H7 (cell line): ENCODE measurements at regions not wholly inside any gene's neighbourhood (a gene's known extent, or its start where the extent isn't known, plus 50 kb on each side); places are given as distances from the start of the nearest gene placed in this dataset.

Source experiments
- DNase-seq: peaks from one replicate; pipeline ENCODE4 v3.0.0; 2012
- H3K27me3 ChIP-seq: 2 replicates; pipeline ENCODE4 v1.6.0; 2011; ENCODE audit warnings: mild to moderate bottlenecking, low read length; ENCODE audit not compliant: control insufficient read depth, insufficient read depth
- H3K36me3 ChIP-seq: replicated peaks from 2 replicates; pipeline ENCODE4 v1.5.1; 2011; ENCODE audit warnings: low read length; ENCODE audit not compliant: control insufficient read depth, insufficient read depth
- H3K4me3 ChIP-seq: 2 replicates; pipeline ENCODE4 v1.5.1; 2011; ENCODE audit warnings: low read depth, mild to moderate bottlenecking, control low read depth, low read length, moderate library complexity; ENCODE audit not compliant: insufficient read depth

- Histone ChIP-seq H3K36me3 (no peaks in the 10 kb centered on the region), H3K4me3 (no peak overlapping the region), H3K27me3 (no peaks in the 10 kb centered on the region)
- no peak for DNase-seq
Measured at GRCh38 chr17:34114174-34114573, 140.9 kb upstream of the CCL2 start.

- no peak overlapping the region for H3K4me3 ChIP-seq
Measured at GRCh38 chr17:34116306-34116705, 138.8 kb upstream of the CCL2 start.

DNA sequence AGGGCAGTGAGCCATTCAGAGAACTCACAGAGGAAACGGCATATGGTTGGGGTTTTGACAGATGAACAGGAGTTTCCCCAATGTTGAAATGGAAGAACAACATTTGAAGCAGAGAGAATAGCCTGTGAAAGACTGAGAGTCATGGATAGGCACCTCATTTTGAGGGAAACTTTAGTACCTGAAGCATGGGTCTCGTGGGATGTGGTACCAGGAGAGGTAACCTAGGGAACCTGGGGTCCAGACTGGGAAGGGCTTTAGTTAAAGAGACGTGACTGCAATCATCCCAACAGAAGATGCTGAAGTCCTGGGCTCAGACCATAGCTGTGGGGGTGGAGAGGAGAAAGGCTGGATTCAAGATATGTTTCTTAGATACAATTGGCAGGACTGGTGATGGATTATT is 137.8 kb upstream of the CCL2 start:
- Histone ChIP-seq H3K4me3 (no peak overlapping the region), H3K36me3 (no peaks in the 10 kb centered on the region), H3K27me3 (no peaks in the 10 kb centered on the region)
- no peak for DNase-seq

More at GRCh38 chr17:34116306-34116705, 138.8 kb upstream of the CCL2 start:
- H3K27me3 ChIP-seq = no peaks in the 10 kb centered on the region
- no peaks in the 10 kb centered on the region for H3K36me3 ChIP-seq
- no peak for DNase-seq

GRCh38 chr17:34117811-34118210 is 137.3 kb upstream of the CCL2 start:
- DNase-seq = no peak
- Histone ChIP-seq H3K27me3 (no peaks in the 10 kb centered on the region), H3K36me3 (no peaks in the 10 kb centered on the region), H3K4me3 (no peak overlapping the region)

GRCh38 chr17:34118564-34118963 is 136.5 kb upstream of the CCL2 start:
- Histone ChIP-seq H3K36me3 (no peaks in the 10 kb centered on the region), H3K27me3 (no peaks in the 10 kb centered on the region), H3K4me3 (no peak overlapping the region)
- DNase-seq = no peak

DNA sequence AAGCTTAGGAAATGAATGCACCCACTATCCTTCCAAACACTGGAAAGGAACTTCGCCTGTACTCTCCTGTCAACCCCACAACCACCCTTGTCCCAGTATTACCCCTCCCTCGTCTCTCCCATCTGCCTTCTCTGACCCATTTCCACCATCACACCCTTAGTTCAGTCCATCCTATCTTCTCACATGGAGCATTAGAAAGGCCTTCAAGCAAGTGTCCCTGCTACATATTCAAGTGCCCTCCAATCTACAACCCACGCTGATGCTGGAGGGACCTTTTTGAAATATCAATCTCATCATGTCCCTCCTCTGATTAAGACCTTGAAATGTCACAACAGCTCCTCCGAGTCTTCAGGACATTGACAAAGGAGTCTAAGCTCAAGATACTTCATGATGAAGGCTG is 133.8 kb upstream of the CCL2 start:
- H3K27me3 ChIP-seq = no peaks in the 10 kb centered on the region
- DNase-seq = no peak
- H3K4me3 ChIP-seq = no peak overlapping the region
- no peaks in the 10 kb centered on the region for H3K36me3 ChIP-seq

- Histone ChIP-seq H3K27me3 (no peaks in the 10 kb centered on the region), H3K36me3 (no peaks in the 10 kb centered on the region)
- no peak for DNase-seq
Measured at GRCh38 chr17:34122515-34122914, 132.6 kb upstream of the CCL2 start.

GRCh38 chr17:34125010-34125409 is 130.1 kb upstream of the CCL2 start:
- DNase-seq = no peak
- no peaks in the 10 kb centered on the region; the same call in 1 of the 2 replicates for H3K27me3 ChIP-seq
- H3K4me3 ChIP-seq = no peak overlapping the region
- H3K36me3 ChIP-seq = no peaks in the 10 kb centered on the region

More at GRCh38 chr17:34122515-34122914, 132.6 kb upstream of the CCL2 start:
- H3K4me3 ChIP-seq = no peak overlapping the region

DNA sequence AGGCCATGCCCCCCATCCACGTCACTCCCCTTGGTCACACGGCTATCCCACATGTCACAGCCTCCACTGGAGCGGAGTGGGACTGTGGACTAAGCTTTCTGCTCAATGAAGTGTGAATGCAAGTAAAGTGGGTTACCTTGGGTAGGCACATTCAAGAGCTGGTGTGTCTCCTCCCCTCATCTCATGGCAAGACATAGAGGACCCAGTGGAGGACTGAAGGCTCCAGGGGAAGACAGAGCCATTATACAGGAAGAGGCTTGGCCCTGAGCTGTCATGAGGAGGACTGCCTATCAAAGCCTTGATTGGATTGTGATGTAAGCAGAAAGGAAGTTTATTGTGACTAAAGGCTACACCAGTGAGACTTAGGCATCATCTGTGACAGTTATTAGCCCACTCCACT is 129.2 kb upstream of the CCL2 start:
- DNase-seq = no peak
- Histone ChIP-seq H3K36me3 (no peaks in the 10 kb centered on the region), H3K27me3 (no peaks in the 10 kb centered on the region; the same call in 1 of the 2 replicates), H3K4me3 (no peak overlapping the region)

DNA sequence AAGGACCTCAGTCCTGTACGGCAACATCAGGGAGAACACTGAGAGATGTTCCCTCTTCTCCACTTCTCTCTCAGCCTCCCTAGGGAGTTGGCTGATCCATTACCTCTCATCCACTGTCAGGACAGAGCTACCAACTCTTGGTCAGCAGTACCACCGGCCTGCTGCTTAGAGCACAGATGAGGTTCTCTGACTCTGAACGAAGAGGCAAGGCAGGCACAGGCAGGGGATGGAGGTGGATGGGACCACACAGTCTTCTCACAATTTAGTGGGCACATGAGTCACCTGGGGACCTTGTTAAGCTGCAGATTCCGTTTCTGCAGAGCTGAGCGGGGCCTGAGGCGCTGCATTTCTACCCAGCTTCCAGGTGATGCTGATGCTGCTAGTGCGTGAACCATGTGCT is 128.6 kb upstream of the CCL2 start:
- no peak for DNase-seq
- Histone ChIP-seq H3K4me3 (no peak overlapping the region), H3K36me3 (no peaks in the 10 kb centered on the region), H3K27me3 (no peaks in the 10 kb centered on the region; the same call in 1 of the 2 replicates)

DNA sequence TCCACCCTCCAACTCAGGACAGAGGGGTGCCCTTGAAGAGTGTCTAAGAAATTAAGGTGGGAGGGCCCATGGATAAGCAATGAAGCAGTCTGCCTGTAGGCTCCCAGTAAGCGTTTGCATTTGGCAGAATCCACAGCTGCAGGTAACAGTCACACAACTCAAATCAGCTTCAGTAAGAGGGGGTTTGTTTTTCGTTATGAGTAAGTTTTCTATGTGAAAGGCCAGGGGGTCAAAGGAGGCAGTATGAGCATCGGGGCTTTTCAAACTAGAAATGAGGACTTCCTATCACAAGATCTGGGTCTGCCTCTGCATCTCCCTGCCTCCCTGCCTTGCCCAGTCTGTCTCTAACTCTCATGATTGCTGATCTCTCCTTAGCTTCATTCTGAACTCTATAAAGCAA is 128.1 kb upstream of the CCL2 start:
- DNase-seq = no peak
- no peaks in the 10 kb centered on the region for H3K36me3 ChIP-seq
- no peaks in the 10 kb centered on the region; the same call in 1 of the 2 replicates for H3K27me3 ChIP-seq
- no peak overlapping the region for H3K4me3 ChIP-seq

- no peak overlapping the region for H3K4me3 ChIP-seq
- no peak for DNase-seq
- no peaks in the 10 kb centered on the region; the same call in 1 of the 2 replicates for H3K27me3 ChIP-seq
- no peaks in the 10 kb centered on the region for H3K36me3 ChIP-seq
Measured at GRCh38 chr17:34130544-34130943, 124.5 kb upstream of the CCL2 start.

GRCh38 chr17:34131386-34131785 is 123.7 kb upstream of the CCL2 start:
- no peak for DNase-seq
- H3K4me3 ChIP-seq = no peak overlapping the region
- no peaks in the 10 kb centered on the region for H3K36me3 ChIP-seq
- H3K27me3 ChIP-seq = no peaks in the 10 kb centered on the region; the same call in 1 of the 2 replicates

DNA sequence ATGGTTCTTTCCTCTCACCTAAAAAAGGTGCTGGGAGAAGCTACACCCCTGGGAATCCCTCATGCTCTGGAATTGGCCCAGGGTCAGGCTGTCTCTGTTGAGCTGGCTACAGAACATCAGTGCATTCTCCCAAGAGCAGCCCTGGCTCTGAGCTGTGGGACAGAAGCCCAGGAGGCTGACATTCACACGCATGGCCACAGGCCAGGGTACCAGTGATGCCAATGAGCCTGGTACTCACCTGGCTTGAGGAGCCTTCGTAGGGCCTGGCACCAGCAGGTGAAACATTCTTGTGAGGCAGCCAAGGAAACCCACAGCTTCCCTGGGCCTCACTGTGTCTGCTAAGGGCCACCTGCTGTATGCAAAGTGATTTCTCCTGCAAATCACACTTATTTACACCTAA is 121.7 kb upstream of the CCL2 start:
- DNase-seq = no peak
- no peaks in the 10 kb centered on the region for H3K36me3 ChIP-seq
- H3K27me3 ChIP-seq = no peaks in the 10 kb centered on the region
- H3K4me3 ChIP-seq = no peak overlapping the region

GRCh38 chr17:34135841-34136240 is 119.2 kb upstream of the CCL2 start:
- Histone ChIP-seq H3K27me3 (no peaks in the 10 kb centered on the region), H3K4me3 (no peak overlapping the region), H3K36me3 (no peaks in the 10 kb centered on the region)
- no peak for DNase-seq

DNA sequence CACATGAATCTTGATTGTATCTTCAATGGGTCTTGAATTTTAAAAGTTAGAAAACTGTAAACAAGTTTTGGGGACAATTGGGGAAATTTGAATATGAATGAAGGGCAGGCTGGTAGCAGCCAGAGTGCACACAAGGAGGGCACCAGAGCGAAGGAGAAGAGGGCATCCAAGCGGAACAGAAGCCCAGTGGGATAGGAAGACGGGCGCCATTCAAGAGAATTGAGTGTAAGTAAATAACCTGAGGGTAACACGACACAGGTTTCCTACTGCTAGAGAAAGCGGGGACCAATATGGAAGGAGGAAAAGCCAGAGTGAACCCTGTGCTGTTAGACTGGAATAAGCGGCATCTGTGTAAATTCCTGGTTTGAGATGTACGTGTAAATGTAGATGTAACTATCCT is 115.1 kb upstream of the CCL2 start:
- no peak overlapping the region for H3K4me3 ChIP-seq
- no peak for DNase-seq
- H3K36me3 ChIP-seq = no peaks in the 10 kb centered on the region
- no peaks in the 10 kb centered on the region for H3K27me3 ChIP-seq
